Stimulated activated CD4-positive, alpha-beta T cell treated with anti-CD3 and anti-CD28 coated beads, Interleukin-15, amount 100 ng/mL, for 1 hour (primary cell): ENCODE measurements at regions not wholly inside any gene's neighbourhood (a gene's known extent, or its start where the extent isn't known, plus 50 kb on each side); places are given as distances from the start of the nearest gene placed in this dataset.
"Not testable (repeated sequence)": the region's sequence is repeated elsewhere in the genome, so short reads cannot be mapped to it uniquely, and the experiment has no call there.

Experiments used
- DNase-seq, 2 donors: peaks; one replicate each; pipeline ENCODE4 v3.0.0-alpha.2; 2020; ENCODE audit warnings: low read depth in 1 of 2, low spot score in 1 of 2

DNA sequence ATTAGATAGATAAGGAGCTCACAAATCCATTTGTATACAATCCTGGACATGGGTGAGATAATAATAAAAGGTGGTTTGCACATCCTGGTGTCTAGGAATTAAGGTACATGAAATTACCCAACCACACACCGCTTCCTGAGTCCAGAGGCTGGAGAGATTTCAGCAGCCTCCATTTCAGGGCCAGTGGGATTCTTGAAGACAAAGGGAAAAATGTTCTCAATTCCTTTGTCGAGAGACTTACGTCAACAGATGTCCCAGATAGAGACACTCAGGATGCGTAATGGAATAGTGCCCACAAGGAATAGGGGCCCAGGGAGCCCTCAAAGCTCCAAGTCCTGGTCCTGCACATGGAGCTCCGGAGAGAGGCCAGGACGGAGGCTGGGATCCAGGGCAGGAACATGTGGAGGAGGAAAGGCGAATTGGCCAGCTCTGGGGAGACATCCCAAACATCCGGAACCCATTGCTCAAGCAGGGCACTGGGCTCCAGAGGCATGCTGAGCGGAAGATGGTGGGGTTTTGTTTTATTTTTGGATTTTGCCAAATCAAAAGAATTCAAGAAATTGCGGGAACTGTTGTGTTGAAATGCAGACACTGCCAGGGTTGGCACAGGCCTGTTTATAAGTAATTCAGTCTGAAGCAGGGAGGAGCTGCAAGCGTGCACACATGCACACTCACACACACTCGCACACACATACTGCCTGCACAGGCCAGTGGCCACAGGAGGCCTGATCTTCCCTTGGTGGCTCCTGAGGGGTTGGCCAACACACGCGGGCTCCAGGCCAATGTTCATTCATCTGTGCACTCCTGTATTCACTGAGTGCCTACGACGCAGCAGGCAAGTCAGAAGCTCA is 97.2 kb downstream of the NOG start:
- no peak for DNase-seq

DNA sequence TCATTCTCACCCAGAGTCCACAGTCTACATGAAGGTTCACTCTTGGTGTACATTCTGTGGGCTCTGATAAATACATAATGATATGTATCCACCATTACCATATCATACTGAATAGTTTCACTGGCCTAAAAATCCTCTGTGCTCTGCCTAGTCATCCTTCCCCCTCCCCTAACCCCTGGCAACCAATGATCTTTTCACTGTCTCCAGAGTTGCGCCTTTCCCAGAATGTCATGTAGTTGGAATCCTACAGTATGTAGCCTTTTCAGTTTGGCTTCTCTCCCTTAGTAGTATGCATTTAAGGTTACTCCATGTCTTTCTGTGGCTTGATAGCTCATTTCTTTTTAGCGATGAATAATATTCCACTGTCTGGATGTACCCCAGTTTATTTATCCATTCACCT is 101.3 kb downstream of the NOG start:
- no peak for DNase-seq

DNA sequence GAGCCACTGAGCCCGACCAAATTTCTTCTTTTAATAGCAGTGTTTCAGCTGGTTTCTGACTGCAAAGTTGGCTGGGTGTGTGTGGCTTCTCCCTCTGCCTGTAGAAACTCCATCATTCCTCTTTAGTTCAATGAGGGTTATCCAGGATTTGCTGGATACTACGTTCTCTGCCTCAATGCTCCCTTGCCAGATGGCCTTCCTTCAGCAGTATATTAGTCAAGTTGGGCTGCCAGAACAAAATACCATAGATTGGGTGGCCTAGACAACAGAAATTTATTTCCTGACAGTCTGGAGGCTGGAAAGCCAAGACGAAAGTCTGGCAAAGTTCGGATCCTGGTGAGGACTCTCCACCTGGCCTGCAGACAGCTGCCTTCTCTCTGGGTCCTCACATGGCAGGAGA is 103.7 kb downstream of the NOG start:
- DNase-seq, result no peak

DNA sequence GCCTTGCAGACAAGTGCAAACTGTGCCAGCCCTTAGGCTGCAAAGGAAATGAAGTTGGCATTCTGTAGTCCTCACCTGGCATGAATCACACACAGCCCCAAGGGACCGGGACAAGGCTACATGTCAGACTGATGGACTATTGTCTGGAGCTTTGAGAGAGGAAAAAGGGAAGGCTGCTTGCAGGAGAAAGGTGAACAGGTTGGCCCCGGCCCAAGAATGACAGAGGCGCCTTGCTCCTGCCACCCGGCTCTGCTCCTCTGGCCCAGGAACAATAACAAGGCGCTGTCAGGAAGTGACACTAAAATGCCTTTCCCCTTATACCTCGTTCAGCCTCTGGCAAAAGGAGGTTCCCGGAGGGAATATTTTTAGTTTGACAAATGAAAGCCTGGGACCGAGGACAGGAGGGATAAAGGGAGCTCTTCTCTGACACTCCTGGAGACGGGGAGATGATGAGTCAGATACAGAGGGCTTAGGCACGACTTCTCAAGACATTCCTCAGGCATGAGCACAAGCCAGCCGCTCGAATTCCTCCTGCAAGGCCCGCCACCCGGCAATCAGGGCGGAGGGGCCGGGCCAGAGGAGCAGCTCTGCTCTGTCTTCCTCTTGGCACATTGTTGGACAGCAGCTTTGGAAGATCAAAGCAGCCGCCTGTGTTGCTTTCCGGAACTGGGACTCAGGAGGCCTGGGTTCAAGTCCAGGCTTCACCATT is 105.8 kb downstream of the NOG start:
- no peak for DNase-seq

DNA sequence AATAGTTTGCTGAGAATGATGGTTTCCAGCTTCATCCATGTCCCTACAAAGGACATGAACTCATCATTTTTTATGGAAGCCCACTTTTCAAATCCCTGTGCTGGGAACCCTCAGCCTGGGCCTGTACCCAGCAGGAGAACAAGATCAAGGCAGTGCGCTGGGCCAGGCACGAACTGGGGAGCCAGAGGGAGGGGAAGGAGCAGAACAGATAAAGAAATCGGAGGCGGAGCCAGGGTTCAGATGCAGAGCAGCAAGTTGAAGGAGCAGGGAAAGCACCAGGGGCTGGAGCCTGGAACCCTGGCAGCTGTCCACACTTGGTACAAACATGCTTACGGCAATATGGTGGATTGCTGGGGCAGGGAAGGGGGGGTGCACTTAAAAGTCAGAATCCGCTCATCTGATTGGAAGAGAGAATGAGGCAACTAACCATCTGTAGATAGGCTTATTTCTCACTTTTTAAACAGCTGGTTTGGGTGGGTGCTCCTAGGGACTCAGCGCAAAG is 107.5 kb downstream of the NOG start:
- no peak for DNase-seq

DNA sequence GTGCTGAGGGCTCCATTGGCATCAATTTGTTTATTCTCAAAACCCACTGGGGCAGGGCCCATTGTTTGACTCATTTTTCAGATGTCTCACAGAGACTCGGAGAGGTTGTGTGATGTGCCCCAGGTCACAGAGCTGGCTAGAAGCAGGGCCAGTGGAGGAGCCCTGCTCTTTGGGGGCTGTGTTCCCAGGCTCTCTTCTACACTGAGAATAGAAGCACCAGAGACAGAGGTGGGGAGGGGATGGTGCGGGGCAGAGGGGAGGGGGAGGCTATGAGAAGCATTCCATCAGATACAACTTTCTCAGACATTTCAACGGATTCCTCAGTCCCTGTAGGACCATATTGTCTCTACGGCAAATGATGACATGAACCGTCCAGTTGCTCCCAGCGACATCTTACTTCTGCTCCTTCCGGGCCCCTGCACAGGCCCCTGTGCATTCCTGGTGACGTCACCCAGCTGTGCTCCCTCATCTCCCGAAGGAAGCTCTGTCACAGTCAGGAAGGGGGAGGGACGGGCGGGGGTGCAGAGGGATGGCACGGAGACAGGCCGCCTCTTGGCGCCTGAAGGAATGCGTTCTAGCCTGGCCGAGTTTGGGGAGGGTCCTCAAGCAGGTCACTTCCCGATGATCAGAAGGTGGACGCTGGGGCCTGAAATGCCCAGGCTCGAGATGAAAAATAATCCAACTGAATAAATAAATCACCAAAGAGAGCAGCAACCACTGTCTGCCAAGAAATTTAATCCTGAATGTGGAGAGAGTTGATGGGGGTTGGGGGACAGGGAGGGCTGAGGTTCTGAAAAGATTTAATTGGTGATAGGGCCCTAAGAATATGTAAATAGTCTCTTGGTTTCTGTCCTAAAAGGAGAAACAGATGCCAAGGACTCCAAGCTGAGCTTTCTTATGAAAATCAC is 114.1 kb downstream of the NOG start:
- no peak for DNase-seq

DNA sequence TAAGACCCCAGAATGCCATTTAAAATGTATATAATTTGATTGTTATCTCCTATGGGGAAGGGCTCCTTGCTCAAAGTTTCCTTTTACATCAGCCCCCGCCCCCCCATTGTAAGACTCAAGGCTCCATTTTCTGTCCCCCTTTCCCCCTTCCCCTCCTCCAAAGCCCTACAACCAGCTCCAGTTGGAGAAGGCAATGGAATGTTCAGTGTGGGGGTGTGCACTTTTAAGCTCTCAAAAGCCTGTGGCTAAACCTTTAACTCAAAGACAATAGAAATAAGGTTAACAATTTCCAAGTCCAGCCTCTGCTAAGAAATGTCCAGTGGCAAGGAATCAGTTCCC is 114.7 kb downstream of the NOG start:
- DNase-seq, result no peak

DNA sequence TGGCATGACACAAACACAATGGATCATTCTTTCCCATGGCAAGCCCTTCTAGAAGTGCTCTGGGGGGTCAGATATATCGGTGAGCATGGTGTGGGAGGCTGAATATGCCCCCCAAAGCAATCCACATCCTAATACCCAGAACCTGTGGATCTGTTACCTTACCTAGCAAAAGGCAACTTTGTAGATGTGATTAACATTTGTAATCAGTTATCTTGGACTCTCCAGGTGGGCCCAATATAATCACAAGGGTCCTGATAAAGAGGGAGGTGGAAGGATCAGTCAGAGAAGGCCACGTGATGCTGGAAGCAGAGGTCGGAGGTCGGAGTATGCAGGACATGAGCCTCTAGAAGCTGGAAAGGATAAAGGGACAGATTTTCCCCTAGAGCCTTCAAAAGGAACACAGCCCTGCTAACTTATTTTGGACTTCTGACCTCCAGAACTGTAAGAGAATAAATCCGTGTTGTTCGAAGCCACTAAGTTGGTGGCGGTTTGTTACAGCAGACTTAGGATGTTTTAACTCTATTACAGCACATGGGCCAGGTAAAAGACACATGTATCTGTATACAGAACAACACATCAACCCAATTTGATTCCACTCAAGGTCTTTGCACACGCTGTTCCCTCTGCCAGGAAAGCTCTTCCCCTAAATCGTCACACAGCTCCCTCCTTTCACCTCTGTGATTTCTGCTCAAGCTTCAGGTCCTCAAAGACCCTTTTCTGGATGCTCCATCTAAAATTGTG is 115.3 kb downstream of the NOG start:
- DNase-seq, result no peak

DNA sequence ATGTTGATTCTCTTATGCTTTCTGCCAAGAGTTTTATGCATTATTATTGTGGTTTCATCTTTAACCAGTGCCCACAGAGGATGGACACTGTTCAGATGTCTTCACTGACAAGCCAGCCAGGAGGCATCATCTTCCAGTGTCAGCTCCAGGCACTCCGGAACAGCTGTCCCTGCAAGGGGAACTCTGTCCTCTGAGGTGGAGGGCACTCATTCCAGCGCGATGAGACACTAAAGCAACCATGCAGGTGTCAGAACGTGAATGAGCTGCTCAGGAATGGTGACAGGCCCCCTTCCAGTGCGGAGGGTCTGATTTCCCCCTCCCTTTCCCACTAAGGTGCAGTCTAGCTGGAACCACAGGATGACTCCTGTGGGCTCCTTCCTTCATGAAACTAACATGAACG is 117.5 kb downstream of the NOG start:
- no peak for DNase-seq

DNA sequence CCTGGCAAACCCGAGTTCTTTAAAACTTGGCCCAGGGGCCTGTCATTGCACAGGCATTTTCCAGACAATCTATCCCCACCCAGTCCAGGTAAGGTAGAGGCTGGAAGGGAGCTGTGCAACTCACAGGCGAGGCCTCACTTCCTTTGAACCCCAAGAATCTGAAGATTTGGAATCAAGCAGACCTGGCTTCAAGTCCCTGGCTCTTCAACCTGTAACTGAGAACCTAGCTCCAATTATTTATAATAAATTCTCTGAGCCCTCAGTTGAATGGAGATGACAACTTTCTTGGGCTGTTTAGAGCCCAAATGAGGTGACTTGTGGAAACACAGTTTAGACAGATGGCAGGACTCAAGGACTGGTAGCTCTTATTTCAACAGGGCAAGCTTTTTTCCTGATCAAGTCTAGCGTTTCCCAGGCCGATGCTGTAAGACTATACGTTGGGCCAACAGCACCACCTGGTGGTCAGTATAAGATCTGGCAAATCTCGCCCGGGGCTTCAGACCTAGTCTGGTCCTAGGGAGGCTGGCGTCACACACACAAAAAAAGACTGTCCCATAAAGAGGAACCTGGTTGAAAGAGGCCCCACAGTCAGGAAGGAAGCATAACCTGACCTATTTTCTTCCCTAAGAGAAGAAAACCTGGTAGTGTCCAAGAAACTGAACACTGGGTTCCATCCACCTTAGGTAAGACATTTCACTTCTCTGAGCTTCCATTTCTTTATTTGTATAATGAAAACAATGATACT is 117.9 kb downstream of the C17orf67 start:
- peak; percentile 48 to 54 for DNase-seq

DNA sequence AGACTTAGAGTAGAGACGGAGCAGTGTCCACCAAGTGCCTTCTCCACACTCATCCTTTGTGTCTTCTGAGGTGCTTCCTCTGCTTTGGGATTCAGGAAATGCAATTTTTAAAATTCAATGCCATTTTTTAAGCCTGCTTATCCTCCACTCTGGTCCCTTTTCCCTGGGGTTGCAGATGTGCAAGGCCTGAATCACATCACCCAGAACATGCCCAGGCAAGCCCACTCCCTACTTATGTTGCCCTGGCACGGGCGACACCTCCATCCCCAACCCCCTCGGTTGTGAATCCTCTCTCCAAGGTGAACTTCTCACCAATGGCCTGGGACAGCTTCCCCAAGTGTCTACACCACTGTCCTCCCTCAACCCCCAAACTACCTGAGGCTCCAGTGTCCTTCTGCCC is 116.2 kb downstream of the C17orf67 start:
- no peak for DNase-seq

DNA sequence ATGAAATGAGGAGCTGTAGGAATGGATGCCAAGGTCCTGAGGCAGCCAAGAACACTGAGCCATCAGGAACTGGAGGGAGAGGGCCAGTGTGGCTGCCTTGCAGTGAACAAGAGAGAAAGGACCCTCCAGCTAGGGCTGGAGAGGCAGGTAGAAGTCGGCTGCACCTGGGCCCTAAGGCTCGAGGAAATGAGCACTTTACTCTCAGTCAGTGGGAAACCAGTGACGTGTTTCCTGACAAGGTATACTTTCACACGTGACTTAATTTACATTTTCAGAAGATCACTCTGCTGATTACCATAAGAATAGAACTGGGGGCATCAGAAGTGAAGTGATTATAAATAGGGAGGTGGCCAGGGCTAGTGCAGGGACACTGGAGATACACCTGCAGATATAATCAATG is 115.2 kb downstream of the C17orf67 start:
- DNase-seq, result no peak

DNA sequence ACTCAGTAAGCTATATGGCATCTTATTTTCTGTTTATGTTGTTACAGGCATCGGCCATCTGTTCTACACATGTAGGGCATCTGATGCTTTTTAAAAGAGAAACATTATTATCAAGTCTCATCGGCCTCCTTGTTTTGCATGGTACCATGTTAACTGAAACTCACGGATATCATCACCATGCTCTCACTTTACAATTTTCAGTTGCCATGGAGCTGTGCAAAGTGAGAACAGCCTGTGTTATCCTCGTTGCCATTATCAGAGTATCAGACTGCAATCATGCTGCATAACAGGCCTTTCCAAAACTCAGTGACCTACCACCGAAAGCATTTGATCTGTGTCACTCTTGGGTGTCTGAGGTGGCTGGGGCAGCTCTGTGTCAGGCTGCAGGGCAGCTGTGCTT is 110.3 kb downstream of the C17orf67 start:
- DNase-seq, result no peak

DNA sequence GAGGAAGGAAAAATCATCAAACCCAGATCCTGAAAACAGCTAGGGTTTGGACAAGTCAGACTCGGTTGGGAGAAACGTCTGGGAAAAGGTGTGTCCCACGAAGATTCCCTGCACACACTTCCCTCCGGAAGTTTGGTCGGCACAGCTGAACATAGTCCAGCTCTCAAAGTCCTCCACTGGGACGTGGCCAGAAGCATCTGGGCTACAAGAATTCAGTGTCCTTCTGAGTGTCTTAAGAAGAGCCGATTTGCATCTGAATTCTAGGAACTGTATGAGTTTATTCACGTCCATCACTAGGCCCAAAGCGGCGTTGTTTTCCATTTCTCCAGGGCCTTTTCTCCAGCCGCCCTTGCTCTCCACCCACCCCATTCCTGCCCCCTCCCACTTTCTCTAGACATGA is 109.1 kb downstream of the C17orf67 start:
- no peak for DNase-seq

DNA sequence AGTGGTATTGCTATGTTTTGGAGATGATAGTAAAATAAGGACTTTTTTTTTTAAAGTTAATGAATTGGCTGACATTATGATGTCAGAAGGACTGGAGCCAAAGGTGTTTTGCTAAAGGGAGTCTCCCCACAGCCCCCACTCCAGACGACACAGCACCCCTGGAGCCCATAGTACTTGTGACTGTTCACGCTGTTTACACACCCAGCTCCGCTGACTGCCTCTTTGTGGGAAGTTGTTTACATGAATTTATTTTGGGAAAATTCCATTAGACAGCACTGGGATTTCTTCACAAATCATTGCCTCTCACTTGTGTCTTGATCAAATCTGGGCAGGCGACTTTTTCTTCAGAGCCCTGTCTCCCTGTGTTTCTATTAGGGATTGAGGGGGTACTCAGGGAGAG is 108.6 kb downstream of the C17orf67 start:
- no peak for DNase-seq

DNA sequence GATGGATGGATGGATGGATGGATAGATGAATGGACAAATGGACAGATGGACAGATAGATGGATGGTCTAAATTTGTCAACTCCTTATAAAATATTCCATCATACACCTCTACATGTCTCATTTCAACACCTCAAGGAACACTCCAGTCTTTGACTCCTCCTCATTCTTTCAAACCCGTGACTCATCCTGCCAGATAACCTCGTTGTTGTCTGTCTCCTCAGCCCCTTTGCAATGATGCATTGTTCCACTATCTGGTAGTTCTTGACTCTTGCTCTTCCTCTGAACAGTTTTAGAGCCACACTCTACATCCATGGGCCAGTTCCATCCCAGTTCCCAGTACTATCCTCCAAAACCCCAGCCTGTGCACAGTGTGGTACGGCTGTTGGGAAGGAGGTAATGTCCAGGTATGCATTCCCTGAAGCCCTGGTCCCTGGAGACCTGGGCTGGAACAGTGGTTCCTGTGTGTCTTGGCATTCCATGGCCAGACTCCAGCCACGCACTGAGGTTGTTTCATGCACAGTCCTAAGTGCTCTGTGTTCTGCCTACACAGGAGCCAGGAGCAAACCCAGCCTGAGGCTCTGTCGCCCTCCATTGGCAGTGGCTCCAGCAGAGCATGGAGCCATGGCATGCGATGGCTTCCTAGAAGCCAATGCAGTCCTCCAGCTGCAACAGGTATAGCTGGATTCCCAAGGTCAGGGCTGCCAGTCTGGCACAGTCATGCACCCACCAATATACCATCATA is 105.7 kb downstream of the C17orf67 start:
- no peak for DNase-seq

DNA sequence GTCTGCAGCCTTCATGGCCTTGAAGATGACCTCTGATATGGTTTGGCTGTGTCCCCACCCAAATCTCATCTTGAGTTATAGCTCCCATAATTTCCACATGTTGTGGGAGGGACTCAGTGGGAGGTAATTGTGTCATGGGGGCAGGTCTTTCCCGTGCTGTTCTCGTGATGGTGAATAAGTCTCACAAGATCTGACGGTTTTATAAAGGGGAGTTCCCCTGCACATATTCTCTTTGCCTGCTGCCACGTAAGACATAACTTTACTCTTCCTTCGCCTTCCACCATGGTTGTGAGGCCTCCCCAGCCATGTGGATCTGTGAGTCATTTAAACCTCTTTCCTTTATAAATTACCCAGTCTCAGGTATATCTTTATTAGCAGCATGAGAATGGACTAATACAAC is 102.6 kb downstream of the C17orf67 start:
- DNase-seq, result not testable (repeated sequence)

DNA sequence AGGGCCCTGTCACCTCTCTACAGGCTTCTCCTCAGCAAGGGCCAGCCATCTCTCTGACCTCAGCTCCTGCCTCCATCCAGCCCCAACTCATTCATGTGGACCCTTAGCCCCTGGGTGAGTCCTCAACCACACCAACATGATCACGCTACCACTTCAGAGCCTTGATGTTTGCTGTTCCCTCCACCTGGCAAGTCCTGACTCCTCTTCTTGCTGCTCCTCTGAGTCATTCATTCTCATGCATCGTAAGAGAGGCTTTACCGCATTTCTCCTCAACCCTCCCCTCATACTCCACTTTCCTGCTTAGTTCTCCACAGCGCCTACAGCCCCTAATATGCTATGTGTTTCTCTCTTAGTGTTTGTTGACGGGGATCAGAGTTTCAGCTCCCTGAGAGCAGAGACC is 99.9 kb downstream of the C17orf67 start:
- no peak for DNase-seq

DNA sequence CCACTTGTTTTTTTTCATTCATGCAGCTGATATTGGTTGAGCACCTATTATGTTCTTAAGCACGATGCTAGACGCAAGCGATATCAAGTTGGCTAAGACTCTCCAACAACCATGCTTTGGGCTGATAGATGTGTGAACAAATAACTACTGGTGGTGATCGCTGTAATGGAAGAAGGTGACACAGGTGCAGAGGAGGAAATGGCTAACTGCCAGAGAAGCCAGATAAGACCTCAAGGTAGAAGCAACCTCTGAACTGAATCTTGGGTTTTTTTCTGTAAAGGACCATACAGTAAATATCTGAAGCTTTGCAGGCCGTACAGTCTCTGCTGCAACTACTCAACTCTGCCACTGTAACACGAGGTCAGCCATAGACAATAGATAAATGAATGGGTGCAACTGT is 97.9 kb downstream of the C17orf67 start:
- no peak for DNase-seq
